Gastroesophageal sphincter (tissue), 3 donors: ENCODE measurements at regions not wholly inside any gene's neighbourhood (a gene's known extent, or its start where the extent isn't known, plus 50 kb on each side); places are given as distances from the start of the nearest gene placed in this dataset.

Experiments used
- EP300 ChIP-seq: sonication (generic); formaldehyde crosslinking; IDR thresholded peaks from one replicate; pipeline ENCODE4 v1.6.1; 2017; ENCODE audit warnings: antibody characterized with exemption, mild to moderate bottlenecking
- POLR2A ChIP-seq, 2 donors: fragments of 450-650 bp; IDR thresholded peaks; one replicate each; pipeline ENCODE4 v1.6.1; 2017; ENCODE audit warnings: antibody characterized with exemption in 2 of 2, mild to moderate bottlenecking in 2 of 2, moderate library complexity in 1 of 2
- POLR2AphosphoS5 ChIP-seq: sonication (generic); formaldehyde crosslinking; IDR thresholded peaks from one replicate; pipeline ENCODE4 v1.6.1; 2017; ENCODE audit warnings: antibody characterized with exemption
- TF ChIP-seq, protein P1 (sequence below), 4 experiments: fragments of 200-600 bp in 2 of 4; fragments of 450-650 bp in 2 of 4; sonication (generic) in 1 of 4; IDR thresholded peaks; one replicate each; pipeline ENCODE4 v1.5.1; 2017 to 2019; ENCODE audit warnings: antibody characterized with exemption in 4 of 4, mild to moderate bottlenecking in 2 of 4, moderate library complexity in 2 of 4

DNA sequence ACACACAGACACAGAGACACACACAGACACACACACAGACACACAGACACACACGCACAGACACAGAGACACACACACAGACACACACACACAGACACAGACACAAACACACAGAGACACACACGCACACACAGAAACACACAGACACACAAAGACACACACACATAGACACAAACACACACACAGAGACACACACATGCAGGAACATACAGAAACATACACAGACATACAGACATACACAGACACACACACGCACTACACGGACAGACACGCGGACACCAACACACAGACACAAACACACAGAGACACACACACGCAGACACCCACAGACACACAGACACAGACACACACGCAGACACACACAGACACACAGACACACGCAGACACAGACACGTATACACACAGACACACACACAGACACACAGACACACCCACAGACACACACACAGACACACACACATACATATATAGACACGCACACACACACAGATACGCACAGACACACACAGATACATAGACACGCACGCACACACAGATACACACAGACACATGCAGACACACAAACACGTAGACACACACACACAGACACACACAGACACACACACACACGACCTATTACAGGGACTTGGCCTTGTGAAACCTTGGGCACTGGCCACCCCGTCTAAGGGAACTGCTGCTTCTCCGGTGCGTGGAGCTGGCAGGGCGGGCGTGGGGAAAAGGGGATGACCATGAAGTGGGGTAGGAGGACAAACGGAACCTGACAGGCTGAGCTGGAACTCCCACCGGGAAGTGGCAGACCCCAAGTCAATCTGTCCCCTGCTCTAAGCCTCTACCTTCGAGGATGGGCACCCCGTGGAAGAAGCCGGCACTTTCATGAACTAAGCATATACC is 211.4 kb downstream of the TFCP2L1 start:
- TF ChIP-seq, protein P1, sequence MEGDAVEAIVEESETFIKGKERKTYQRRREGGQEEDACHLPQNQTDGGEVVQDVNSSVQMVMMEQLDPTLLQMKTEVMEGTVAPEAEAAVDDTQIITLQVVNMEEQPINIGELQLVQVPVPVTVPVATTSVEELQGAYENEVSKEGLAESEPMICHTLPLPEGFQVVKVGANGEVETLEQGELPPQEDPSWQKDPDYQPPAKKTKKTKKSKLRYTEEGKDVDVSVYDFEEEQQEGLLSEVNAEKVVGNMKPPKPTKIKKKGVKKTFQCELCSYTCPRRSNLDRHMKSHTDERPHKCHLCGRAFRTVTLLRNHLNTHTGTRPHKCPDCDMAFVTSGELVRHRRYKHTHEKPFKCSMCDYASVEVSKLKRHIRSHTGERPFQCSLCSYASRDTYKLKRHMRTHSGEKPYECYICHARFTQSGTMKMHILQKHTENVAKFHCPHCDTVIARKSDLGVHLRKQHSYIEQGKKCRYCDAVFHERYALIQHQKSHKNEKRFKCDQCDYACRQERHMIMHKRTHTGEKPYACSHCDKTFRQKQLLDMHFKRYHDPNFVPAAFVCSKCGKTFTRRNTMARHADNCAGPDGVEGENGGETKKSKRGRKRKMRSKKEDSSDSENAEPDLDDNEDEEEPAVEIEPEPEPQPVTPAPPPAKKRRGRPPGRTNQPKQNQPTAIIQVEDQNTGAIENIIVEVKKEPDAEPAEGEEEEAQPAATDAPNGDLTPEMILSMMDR (IDR thresholded peaks at IDR 0.05) = no peak
- TF ChIP-seq POLR2A (IDR thresholded peaks at IDR 0.05) (no peak), POLR2AphosphoS5 (no peak), EP300 (no peak)
